ENCODE measurements at regions not wholly inside any gene's neighbourhood (a gene's known extent, or its start where the extent isn't known, plus 50 kb on each side); places are given as distances from the start of the nearest gene placed in this dataset.

DNA sequence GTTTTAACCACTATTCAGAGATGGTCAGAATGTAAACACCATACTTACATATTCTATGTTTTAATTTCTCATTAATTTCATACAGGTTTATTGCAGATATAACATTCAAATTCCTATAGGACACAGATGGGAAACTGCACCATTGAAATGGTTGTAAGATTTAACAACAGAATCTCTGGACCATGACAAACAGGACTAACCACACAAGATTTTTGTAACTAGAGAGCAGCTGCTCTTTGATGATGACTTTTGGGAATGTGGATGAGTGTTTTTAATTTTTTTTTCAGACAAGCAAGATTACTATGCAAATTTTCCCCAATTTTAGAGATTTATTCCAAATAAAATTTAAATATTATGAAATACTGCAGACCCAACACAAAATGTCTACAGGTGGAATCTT is 610.2 kb downstream of the PCDH18 start:
- Mint-ChIP-seq H3K36me3 (ENCODE audit: unreplicated experiment) (no peaks in the 10 kb centered on the region), H3K4me1 (ENCODE audit: unreplicated experiment) (no peaks in the 10 kb centered on the region), H3K4me3 (ENCODE audit: unreplicated experiment) (no peak overlapping the region), H3K27ac (ENCODE audit: unreplicated experiment) (no peak overlapping the region), H3K9me3 (ENCODE audit: unreplicated experiment) (no peaks in the 10 kb centered on the region), H3K27me3 (ENCODE audit: unreplicated experiment) (no peaks in the 10 kb centered on the region)
- TF ChIP-seq, protein P1, sequence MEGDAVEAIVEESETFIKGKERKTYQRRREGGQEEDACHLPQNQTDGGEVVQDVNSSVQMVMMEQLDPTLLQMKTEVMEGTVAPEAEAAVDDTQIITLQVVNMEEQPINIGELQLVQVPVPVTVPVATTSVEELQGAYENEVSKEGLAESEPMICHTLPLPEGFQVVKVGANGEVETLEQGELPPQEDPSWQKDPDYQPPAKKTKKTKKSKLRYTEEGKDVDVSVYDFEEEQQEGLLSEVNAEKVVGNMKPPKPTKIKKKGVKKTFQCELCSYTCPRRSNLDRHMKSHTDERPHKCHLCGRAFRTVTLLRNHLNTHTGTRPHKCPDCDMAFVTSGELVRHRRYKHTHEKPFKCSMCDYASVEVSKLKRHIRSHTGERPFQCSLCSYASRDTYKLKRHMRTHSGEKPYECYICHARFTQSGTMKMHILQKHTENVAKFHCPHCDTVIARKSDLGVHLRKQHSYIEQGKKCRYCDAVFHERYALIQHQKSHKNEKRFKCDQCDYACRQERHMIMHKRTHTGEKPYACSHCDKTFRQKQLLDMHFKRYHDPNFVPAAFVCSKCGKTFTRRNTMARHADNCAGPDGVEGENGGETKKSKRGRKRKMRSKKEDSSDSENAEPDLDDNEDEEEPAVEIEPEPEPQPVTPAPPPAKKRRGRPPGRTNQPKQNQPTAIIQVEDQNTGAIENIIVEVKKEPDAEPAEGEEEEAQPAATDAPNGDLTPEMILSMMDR (IDR thresholded peaks at IDR 0.05), result no peak
- DNase-seq (ENCODE audit: extremely low spot score, unreplicated experiment), result no peak

DNA sequence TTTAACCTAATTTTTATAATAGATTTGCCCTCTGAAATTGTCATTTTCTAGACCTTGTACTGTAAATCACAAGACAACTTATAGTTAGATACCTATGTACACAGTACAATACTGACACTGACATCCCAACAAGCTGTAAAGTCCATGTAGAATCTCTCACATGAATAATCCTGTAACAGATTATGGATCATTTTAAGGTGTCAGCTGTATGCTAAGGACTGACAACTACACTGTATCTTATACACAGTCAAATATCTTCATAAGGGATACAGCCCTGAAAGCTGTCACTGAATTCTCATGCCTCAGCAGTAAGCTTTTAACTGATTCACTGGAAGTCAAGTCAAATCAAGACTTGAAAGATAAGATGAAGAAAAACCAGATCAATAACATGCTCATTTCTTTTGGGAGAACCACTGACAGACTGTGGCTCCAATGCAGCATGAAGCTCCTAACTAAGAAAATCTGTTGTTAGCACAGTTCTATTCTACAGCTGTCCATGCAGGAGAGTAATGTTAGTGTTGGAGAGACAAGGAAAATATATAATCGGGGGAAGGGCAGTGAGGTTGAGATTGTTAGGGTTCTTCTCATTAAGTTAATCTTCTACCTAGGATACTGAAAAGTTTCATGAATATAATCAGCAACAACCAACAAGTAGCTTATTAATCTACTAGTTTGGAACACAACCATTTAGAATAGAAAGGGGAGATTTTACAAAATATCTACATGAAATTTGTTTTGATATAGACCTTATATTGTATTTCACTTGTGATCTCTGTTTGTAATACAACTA is 612.0 kb downstream of the PCDH18 start:
- TF ChIP-seq, protein P1 (IDR thresholded peaks at IDR 0.05), result no peak
- H3K36me3 Mint-ChIP-seq (ENCODE audit: unreplicated experiment), result no peaks in the 10 kb centered on the region
- H3K4me1 Mint-ChIP-seq (ENCODE audit: unreplicated experiment), result no peaks in the 10 kb centered on the region
- DNase-seq (ENCODE audit: extremely low spot score, unreplicated experiment), result no peak
- no peaks in the 10 kb centered on the region for H3K9me3 Mint-ChIP-seq (ENCODE audit: unreplicated experiment)
- no peaks in the 10 kb centered on the region for H3K27me3 Mint-ChIP-seq (ENCODE audit: unreplicated experiment)
- H3K27ac Mint-ChIP-seq (ENCODE audit: unreplicated experiment), result no peak overlapping the region
- H3K4me3 Mint-ChIP-seq (ENCODE audit: unreplicated experiment), result no peak overlapping the region

DNA sequence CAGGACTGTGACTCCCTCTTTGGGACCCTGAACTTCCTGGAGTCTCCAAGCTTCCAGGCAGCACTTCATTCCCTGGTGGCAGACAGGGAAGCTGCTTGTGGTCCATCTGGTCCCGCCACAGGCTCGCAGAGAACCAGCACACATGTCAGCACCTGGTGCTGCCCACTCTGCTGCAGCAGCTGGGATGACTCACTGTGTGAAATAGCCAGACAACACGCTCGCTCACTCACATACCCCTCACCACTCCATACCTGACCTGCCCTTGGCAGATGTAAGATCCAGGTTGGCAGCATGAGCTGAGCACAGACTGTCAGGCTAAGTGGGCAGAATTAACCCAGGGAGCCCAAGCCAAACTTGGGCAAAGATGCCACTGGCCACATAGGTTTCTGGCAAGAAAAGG is 613.5 kb downstream of the PCDH18 start:
- Mint-ChIP-seq H3K4me3 (ENCODE audit: unreplicated experiment) (no peak overlapping the region), H3K9me3 (ENCODE audit: unreplicated experiment) (no peaks in the 10 kb centered on the region), H3K4me1 (ENCODE audit: unreplicated experiment) (no peaks in the 10 kb centered on the region), H3K27me3 (ENCODE audit: unreplicated experiment) (no peaks in the 10 kb centered on the region), H3K27ac (ENCODE audit: unreplicated experiment) (no peak overlapping the region), H3K36me3 (ENCODE audit: unreplicated experiment) (no peaks in the 10 kb centered on the region)
- no peak for DNase-seq (ENCODE audit: extremely low spot score, unreplicated experiment)
- TF ChIP-seq, protein P1 (IDR thresholded peaks at IDR 0.05), result no peak

DNA sequence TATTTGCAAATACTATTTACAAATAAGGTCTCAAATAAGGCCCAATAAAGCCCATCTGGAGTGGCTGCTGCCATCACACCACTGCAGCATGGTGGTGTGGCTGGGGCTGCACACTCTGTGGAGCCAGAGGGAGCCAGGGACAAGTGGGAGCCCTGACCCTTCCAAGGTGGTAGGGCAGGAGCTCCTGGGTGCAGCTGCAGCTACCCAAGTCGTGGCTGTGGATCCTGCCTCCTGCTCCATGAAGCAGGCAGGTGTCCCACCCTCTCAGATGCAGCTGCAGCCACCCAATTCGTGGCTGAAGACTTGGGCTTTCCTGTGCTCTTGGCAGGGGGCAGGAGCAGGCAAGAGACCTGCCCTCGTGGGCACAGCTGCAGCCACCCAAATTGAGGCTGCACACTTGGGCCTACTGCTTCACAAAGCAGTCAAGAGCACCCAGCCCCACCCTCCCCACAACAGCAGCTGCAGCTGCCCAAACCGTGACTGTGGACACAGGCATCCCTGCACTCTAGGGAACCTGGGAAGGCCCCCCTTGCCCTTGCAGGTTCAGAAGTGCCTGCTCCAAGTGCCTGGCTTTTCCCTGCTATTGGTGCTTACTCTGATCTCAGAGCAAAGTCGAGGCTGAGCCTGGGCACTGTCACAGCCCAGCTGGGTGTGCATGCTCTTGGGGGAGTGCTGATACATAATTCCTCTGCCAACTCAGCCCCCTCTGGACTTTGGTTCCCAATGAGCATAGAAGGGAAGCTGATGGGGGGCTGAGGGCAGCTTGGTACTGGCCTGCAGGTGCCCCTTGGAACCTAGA is 614.8 kb downstream of the PCDH18 start:
- Mint-ChIP-seq H3K4me1 (ENCODE audit: unreplicated experiment) (no peaks in the 10 kb centered on the region), H3K9me3 (ENCODE audit: unreplicated experiment) (no peaks in the 10 kb centered on the region), H3K27me3 (ENCODE audit: unreplicated experiment) (no peaks in the 10 kb centered on the region), H3K4me3 (ENCODE audit: unreplicated experiment) (no peak overlapping the region), H3K27ac (ENCODE audit: unreplicated experiment) (no peak overlapping the region), H3K36me3 (ENCODE audit: unreplicated experiment) (no peaks in the 10 kb centered on the region)
- TF ChIP-seq, protein P1 (IDR thresholded peaks at IDR 0.05), result no peak
- DNase-seq (ENCODE audit: extremely low spot score, unreplicated experiment), result no peak

DNA sequence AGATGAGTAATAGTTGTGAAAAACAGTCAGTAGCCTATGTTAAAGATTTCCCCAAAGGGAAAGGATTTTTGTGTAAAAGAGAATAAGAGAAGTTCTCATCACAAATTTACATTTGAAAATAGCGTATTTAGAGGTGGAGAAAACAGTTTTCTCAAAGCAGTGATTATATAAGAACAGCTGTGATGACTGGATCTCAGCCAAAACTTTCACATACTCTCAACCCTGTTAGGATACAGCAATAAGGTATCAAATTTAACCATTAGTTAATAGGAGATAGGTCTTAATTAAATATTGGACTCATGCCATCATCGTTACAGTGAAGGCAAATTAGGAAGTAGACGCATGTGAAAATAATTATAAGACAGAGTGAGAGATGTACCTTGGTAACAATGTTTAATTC is 622.7 kb downstream of the PCDH18 start:
- no peaks in the 10 kb centered on the region for H3K4me1 Mint-ChIP-seq (ENCODE audit: unreplicated experiment)
- H3K27me3 Mint-ChIP-seq (ENCODE audit: unreplicated experiment), result no peaks in the 10 kb centered on the region
- no peaks in the 10 kb centered on the region for H3K36me3 Mint-ChIP-seq (ENCODE audit: unreplicated experiment)
- no peak for DNase-seq (ENCODE audit: extremely low spot score, unreplicated experiment)
- no peak overlapping the region for H3K4me3 Mint-ChIP-seq (ENCODE audit: unreplicated experiment)
- TF ChIP-seq, protein P1 (IDR thresholded peaks at IDR 0.05), result no peak
- H3K9me3 Mint-ChIP-seq (ENCODE audit: unreplicated experiment), result no peaks in the 10 kb centered on the region
- no peak overlapping the region for H3K27ac Mint-ChIP-seq (ENCODE audit: unreplicated experiment)
